H1 (cell line): ENCODE measurements at regions not wholly inside any gene's neighbourhood (a gene's known extent, or its start where the extent isn't known, plus 50 kb on each side); places are given as distances from the start of the nearest gene placed in this dataset.

ENCODE experiments used
- BRCA1 ChIP-seq: IDR thresholded peaks from 2 replicates; pipeline ENCODE4 v1.6.1; 2012; ENCODE audit warnings: low read depth, low read length, improper control_type of control experiment
- EGR1 ChIP-seq: IDR thresholded peaks from 2 replicates; pipeline ENCODE4 v1.6.1; 2011; ENCODE audit warnings: low read depth, low read length, borderline replicate concordance
- EZH2 ChIP-seq: fragments of 200-600 bp; sonication (generic); IDR thresholded peaks from 2 replicates; pipeline ENCODE4 v1.7.1; 2012; ENCODE audit warnings: low read depth, mild to moderate bottlenecking, moderate library complexity, low read length, inconsistent platforms; ENCODE audit not compliant: severe bottlenecking
- KDM5A ChIP-seq: fragments of 200-600 bp; IDR thresholded peaks from 2 replicates; pipeline ENCODE4 v1.7.1; 2012; ENCODE audit warnings: mild to moderate bottlenecking, low read length, inconsistent platforms, mixed read lengths
- RNF2 ChIP-seq: fragments of 200-900, 300-1000 bp; sonication (generic); IDR thresholded peaks from 2 replicates; pipeline ENCODE4 v1.7.1; 2016; ENCODE audit warnings: borderline replicate concordance, low read depth, mild to moderate bottlenecking, antibody characterized with exemption, low read length; ENCODE audit not compliant: poor library complexity, severe bottlenecking; ENCODE audit errors: missing control alignments
- SP1 ChIP-seq: IDR thresholded peaks from 2 replicates; pipeline ENCODE4 v1.6.1; 2011; ENCODE audit warnings: low read depth, low read length
- TAF1 ChIP-seq: IDR thresholded peaks from 2 replicates; pipeline ENCODE4 v1.6.1; 2011; ENCODE audit warnings: mild to moderate bottlenecking, low read depth, low read length

DNA sequence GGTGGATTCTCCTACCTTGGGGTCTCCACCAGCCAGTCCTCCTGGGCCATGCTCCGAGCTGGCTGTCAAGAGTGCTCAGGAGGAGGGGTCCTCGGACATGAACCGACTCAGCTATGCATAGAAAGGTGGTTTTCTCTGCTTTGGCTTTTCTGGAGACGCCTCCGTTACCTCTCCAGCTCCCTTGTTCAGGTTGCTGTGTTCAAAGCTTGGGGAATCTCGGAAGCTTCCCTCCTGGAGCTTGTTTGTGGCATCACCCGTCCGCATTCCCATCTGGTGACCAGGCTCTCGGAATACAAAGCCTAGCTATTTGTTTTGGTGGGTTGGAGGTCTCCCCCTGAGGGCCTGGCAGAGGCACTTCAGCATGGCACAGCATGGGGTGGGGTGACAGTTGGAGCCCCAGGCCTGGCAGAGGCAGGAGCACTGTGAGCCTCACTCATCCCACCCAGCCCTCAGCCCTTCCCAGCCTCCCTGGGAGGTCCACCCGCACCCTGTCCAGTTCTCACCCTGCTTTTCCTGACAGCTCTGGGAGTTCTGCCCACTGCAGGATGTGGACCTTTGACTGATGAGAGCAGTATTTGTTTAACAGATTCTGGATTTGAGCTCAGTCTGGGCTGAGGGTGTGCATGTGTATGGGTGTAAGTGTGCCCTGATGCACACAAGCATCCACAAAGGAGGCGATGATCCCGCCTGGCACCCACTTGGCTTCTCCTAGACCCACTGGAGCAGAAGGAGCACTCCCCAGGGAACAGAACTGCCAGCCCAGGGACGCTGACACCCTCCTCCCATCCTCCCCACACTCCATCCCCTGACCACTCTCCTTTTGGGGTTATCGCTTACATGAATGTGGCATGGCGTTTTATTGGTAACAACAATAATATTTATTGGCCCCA is 107.3 kb upstream of the HS6ST1 start (continued):
- TF ChIP-seq EZH2 (no peak), BRCA1 (no peak), KDM5A (no peak), RNF2 (no peak), TAF1 (no peak), SP1 (no peak), EGR1 (no peak)
